ENCODE measurements at regions not wholly inside any gene's neighbourhood (a gene's known extent, or its start where the extent isn't known, plus 50 kb on each side); places are given as distances from the start of the nearest gene placed in this dataset.
"Not testable (repeated sequence)": the region's sequence is repeated elsewhere in the genome, so short reads cannot be mapped to it uniquely, and the experiment has no call there.

DNA sequence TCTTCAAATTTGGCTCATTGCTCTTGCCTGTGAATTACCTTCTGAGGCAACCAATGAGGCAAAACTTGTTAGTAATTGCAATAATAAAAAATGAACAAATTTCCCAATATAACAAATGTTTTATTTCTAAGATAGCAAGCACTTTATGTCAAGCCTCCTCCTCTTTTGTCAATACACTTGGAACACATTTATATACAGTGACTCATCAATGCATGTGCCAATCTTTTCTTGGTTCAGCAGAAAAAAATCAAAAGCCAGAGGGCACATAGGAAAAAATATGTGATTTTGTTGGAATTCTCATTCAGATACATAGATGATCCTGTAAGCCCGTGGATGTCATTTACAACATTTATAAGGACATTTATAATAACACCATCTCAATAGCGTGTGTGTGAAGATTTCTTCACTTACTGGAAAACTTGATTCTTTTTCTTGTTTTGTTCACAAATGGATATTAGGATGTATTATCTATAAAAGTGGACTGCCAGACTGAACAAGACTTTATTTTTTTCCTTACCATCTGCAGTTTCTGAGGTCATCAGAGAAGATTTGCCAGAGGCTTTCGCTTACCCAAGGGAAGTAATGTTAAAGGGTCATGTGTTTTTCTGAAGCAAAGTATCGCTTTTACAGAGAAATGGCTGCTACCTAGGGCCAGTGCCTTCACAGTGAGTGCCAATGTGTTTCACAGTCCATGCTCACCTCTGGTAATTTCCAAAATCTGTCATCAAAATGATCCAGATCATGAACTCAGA is 645.7 kb upstream of the PTBP2 start:
- H3K9me3 Mint-ChIP-seq = peaks cover 9 to 14% of the 10 kb centered on the region in 2 donors
- no peak overlapping the region for H3K27ac Mint-ChIP-seq
- ATAC-seq (no peak), DNase-seq (ENCODE audit: low spot score in 2 of 2) (no peak)
- peaks cover 0 to 5% of the 10 kb centered on the region in 2 donors for H3K36me3 Mint-ChIP-seq

DNA sequence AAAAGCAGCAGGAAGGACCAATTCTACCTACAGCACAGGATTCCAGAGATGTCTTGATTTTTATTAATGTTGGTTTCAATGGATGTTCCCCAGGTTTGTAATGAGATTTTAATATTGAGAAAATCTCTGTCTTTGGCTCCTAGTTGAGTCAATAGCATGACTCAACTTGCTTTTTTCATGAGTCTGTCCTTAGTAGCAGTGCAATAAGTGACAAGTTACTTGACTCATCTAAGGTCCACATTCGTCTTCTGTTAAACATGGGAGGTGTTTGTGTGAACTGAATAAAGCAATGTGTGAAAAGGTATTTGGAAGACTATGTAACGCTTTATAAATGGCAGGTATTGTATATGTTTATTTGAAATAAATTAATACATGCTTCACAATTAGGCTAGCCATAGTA is 645.0 kb upstream of the PTBP2 start:
- peaks cover 9 to 14% of the 10 kb centered on the region in 2 donors for H3K9me3 Mint-ChIP-seq
- DNase-seq (ENCODE audit: low spot score in 2 of 2) (no peak), ATAC-seq (no peak)
- peaks cover 0 to 5% of the 10 kb centered on the region in 2 donors for H3K36me3 Mint-ChIP-seq
- H3K27ac Mint-ChIP-seq = no peak overlapping the region

DNA sequence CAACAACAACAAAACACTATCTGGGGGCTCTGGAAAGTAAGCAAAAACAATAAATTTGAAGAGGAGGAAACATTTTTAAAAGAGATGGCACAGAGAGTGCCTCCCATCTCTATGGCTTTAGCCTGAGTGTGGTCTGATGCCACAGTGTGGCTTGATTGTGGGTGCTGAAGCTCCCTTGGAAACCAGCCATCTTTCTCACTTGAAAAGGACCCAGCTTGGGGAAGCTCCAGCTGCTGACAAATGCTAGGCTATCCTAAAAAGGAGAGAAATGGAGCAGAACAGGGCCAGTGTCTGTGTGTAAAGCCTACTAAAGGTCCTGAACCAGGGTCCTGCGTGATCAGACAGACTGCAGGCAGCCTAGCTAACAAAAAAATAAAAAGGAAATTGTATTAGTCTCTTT is 642.0 kb upstream of the PTBP2 start:
- H3K36me3 Mint-ChIP-seq = peaks cover 0 to 5% of the 10 kb centered on the region in 2 donors
- no peak for ATAC-seq
- H3K9me3 Mint-ChIP-seq = peaks cover 10 to 16% of the 10 kb centered on the region in 2 donors
- no peak for DNase-seq (ENCODE audit: low spot score in 2 of 2)
- no peak overlapping the region for H3K27ac Mint-ChIP-seq

DNA sequence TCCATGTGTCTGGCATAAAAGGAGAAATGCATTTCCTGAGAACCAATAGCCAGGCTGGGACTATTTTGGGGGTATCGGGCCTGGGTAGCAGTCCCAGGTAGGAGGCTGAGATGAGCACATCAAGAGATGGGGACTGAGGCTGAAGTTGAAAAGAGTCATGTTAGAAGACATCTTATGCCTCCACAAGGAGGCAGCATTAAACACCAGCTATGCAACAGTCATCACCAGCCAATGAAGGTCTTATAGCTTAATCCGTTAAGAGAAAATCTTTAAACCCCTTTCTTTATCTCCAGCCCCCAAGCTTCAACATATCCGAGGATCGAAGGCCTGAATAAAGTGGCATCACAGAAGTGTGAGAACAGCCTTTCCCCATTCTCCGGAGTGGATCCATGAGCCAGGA is 640.7 kb upstream of the PTBP2 start:
- Mint-ChIP-seq H3K36me3 (peaks cover 0 to 5% of the 10 kb centered on the region in 2 donors), H3K27ac (no peak overlapping the region), H3K9me3 (peaks cover 10 to 16% of the 10 kb centered on the region in 2 donors)
- no peak for DNase-seq (ENCODE audit: low spot score in 2 of 2)
- ATAC-seq = no peak

DNA sequence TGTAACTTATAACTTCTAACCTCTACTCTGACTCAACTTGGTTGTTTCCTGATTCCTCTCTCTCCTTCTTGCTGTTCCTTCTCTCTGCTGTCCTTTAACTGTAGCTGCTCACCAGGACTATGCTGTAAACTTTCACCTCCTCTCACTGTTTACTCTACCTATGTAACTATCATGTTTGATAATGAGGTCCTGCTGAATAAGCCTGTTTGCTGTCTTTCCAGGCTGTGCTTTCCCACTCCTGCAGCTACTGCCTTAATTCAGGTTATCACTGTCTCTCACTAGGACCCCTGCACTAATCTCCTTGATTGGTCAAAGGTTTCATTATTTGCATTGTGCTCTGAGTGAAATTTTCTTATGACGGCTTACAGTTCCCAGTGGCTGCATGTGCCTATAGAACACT is 633.9 kb upstream of the PTBP2 start:
- Mint-ChIP-seq H3K9me3 (peaks cover 0 to 10% of the 10 kb centered on the region in 2 donors), H3K27ac (no peak overlapping the region), H3K36me3 (no peaks in the 10 kb centered on the region)
- ATAC-seq (no peak), DNase-seq (ENCODE audit: low spot score in 2 of 2) (no peak)

DNA sequence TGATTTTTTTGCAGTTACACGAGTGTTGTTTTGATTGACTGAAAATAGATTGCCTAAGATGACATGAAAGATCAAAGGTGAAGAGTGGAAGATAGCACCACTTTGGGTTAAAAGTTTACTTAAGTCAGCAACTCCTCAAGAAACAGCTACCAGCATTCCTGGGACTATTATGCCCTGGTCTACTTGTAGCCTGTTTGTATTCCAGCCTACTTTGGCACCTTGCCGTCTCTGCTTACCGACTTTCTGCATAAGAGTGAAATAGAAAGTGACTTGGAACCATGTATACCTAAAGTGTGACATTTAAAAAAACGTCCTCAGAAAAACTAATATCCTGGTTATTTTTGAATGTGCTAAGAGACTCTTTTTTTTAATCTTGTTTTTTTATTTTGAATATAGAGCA is 631.5 kb upstream of the PTBP2 start:
- H3K36me3 Mint-ChIP-seq = no peaks in the 10 kb centered on the region
- H3K9me3 Mint-ChIP-seq = peaks cover 0 to 5% of the 10 kb centered on the region in 2 donors
- H3K27ac Mint-ChIP-seq = no peak overlapping the region
- DNase-seq (ENCODE audit: low spot score in 2 of 2) (no peak), ATAC-seq (no peak)

DNA sequence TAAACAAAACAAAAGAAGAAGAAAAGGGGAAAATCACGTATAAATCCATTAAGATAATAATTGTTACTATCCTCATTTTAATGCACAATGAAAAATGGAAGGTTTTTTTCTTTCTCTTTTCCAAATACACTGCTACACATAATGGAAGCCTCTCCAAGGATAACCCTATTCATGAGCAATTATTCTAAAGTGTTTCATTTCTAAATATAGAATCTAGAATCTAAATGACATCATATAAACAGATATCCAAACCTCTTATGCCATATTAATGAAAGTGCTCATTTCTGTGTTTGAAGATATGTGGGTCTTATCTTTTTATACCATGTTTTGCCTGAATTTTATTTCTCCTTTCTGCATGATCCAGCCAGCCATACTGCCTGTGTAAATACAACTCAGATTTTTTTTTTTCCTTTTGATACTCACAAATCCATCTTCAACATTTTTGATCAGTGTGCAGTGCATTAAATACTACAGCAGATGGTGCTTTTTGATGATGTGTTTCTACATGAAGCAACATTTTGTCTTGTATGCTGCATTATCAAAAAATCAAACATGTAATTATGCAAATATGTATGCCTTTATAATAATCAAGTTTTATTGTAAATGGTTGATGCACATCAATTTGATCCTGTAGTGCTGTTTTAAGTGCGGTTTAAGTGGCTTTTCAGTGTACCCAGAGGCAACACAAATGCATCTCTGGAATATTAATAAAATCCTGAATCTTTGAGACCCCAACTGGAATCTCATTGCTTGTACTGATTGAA is 625.6 kb upstream of the PTBP2 start:
- DNase-seq (ENCODE audit: low spot score in 2 of 2) (no peak), ATAC-seq (no peak)
- H3K36me3 Mint-ChIP-seq = no peaks in the 10 kb centered on the region
- no peak overlapping the region for H3K27ac Mint-ChIP-seq
- H3K9me3 Mint-ChIP-seq = peaks cover 12% of the 10 kb centered on the region in 2 donors

DNA sequence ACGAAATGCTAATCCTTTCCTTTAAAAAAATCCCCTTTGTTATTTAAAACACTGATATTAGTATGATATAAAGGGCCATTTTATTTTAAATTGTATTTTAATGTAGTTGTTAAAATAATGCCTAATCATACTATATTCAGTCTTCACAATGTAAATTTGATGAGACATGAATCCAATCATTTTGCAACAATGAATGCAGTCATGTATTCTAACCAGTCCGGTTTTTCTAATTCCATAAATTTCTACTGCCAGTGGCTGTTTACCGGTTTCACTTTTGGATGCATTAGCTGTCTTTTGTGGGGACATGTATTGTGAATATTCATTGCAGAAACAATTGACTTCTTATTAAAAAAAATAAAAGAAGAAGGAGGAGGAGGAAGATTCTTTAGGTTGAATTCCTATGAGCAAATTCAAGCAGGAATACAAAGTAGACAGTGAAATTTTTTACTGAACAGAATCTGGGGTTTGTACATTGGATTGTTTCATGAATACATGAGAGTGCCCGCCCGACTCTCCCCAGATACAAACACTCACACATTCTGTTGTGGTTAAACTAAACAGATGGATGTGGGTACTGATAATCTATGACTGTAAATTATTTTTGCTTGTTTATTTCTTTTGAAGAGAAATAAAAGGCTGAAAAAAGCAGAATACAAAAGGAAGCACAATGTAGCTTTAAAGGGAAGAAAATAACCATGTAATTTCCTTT is 624.8 kb upstream of the PTBP2 start:
- Mint-ChIP-seq H3K36me3 (no peaks in the 10 kb centered on the region), H3K9me3 (peaks cover 12 to 14% of the 10 kb centered on the region in 2 donors), H3K27ac (no peak overlapping the region)
- ATAC-seq = no peak
- no peak for DNase-seq (ENCODE audit: low spot score in 2 of 2)

DNA sequence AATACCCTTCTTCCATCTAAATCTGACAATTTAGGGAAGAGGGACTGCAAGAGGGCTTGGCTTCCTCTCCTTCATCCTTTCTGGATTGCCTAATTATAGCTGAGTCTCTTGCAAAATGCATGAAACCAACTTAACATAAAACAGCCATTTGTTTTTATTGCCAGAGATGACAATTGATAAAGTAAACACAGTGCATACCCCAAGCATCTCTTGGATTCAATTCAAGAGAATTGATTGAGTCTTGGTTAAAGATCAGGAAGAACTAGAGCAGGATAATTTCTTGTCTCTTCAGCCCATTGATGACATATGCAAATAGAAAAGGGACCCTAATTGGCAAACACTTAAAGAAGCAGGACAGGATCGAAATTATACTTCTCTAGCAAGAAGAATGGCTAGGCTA is 617.1 kb upstream of the PTBP2 start:
- no peak overlapping the region for H3K27ac Mint-ChIP-seq
- ATAC-seq (no peak), DNase-seq (ENCODE audit: low spot score in 2 of 2) (no peak)
- H3K36me3 Mint-ChIP-seq = no peaks in the 10 kb centered on the region
- peaks cover 4 to 11% of the 10 kb centered on the region in 2 donors for H3K9me3 Mint-ChIP-seq

DNA sequence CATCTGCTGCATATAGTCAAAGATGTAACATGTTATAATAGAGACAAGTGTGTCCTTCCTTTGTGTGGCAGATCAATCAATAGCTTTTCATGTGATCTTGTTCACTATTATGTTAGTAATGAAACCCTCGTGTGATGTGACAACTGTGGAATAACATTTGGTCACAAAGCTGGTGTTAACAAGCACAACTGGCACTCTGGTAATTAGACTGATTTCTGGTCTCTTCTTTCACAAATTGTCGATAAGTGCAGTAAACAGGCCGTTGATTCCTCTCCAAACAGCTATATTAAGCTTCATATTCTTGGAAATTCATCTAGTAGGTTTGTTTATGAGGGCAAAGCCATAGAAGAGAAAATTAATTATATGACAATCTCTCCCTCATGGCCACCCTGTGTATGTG is 616.7 kb upstream of the PTBP2 start:
- Mint-ChIP-seq H3K36me3 (no peaks in the 10 kb centered on the region), H3K9me3 (peaks cover 4 to 8% of the 10 kb centered on the region in 2 donors), H3K27ac (no peak overlapping the region)
- no peak for ATAC-seq
- DNase-seq (ENCODE audit: low spot score in 2 of 2) = no peak

DNA sequence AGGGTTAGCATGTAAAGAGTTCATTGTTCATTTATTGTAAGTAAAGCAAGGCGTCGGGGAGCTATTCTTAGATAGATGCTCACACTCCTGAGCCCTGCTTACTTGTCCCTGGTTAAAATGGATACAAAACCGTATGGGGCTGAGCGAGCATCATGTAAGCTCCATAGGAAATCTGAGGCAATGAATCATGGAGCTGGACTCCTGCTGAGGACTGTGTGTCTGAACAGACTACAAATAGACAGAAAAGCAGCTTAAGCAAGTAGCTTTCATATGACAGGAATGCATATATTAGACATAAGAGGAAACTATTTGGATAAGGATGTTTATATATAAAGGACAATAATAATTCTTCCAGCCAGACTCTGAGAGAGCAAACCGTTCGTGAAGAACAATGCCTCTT is 604.9 kb upstream of the PTBP2 start:
- no peaks in the 10 kb centered on the region for H3K36me3 Mint-ChIP-seq
- ATAC-seq (no peak), DNase-seq (ENCODE audit: low spot score in 2 of 2) (no peak)
- H3K27ac Mint-ChIP-seq = no peak overlapping the region
- peaks cover 0 to 10% of the 10 kb centered on the region in 2 donors for H3K9me3 Mint-ChIP-seq

DNA sequence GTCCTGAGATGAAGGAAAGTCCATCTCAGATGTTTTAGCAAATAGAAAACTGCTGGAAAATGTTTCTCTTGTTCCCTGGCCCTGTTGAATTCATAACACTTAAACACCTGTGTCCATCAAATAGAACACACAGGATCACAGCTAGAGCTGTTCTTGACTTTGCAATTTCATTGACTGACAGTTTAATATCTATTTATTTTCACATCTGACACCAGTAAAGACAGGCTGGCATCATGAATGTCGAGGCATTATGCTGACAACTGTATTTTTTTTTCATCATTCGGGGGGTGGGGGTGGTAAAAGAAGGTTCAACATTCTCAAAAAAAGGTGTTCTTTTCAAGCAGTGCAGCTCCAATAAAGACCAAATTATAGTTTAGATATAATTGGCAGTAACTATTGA is 591.2 kb upstream of the PTBP2 start:
- ATAC-seq (no peak), DNase-seq (ENCODE audit: low spot score in 2 of 2) (no peak)
- no peaks in the 10 kb centered on the region for H3K36me3 Mint-ChIP-seq
- peaks cover under 1% of the 10 kb centered on the region in 2 donors for H3K9me3 Mint-ChIP-seq
- H3K27ac Mint-ChIP-seq = no peak overlapping the region

DNA sequence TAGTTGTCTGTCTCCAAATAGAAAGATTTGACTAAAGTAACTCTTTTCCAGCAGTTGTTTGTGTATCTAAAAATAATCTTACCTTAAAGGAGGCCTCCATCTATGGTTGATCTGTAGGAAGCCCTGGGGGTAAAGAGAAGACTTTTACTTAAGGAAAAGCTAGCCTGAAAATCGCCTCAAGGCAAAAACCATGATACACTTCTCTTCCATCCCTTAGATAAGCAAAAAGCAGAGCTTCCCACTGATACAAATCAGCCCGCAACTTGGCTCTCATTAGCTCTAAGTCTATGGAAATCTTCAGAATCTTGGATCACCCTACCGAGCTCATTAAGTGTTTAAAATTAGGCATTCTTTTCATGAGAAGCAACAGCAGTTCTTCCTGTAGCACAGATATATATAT is 576.9 kb upstream of the PTBP2 start:
- peaks cover 0 to 5% of the 10 kb centered on the region in 2 donors for H3K36me3 Mint-ChIP-seq
- no peak overlapping the region for H3K27ac Mint-ChIP-seq
- ATAC-seq = no peak
- peaks cover 6 to 15% of the 10 kb centered on the region in 2 donors for H3K9me3 Mint-ChIP-seq
- DNase-seq (ENCODE audit: low spot score in 2 of 2) = no peak

DNA sequence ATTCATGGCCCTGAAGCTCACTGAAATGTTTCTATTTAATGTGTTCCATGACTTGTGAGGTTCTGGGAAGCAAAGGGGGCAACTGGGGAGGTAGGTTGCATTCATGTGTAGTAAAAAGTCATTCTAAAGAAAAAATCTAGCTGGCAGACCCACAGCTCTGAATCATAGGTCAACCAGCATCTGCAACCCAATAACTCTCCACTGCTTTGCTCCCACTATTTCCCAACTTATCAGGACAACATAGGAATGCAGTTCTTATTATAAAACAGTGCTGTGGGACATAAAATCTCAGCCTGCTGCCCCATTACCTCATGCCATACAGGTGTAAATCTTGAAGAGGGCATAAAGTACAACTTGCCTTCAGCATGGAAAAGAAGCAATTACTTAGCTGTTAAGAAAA is 576.1 kb upstream of the PTBP2 start:
- DNase-seq (ENCODE audit: low spot score in 2 of 2) = no peak
- no peak for ATAC-seq
- Mint-ChIP-seq H3K9me3 (peaks cover 10 to 15% of the 10 kb centered on the region in 2 donors), H3K27ac (no peak overlapping the region), H3K36me3 (peaks cover 0 to 5% of the 10 kb centered on the region in 2 donors)

DNA sequence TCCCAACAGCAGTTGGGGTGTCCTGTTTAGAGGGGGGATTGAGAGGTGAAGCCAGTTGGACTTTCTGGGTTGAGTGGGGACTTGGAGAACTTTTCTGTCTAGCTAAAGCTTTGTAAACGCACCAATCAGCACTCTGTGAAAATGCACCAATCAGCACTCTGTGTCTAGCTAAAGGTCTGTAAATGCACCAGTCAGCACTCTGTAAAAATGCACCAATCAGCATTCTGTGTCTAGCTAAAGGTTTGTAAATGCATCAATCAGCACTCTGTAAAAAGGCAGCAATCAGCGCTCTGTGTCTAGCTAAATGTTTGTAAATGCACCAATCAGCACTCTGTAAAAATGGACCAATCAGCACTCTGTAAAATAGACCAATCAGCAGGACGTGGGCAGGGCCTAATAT is 568.6 kb upstream of the PTBP2 start:
- not testable (repeated sequence) for DNase-seq (ENCODE audit: low spot score in 2 of 2); ATAC-seq; H3K36me3 Mint-ChIP-seq; H3K27ac Mint-ChIP-seq
- H3K9me3 Mint-ChIP-seq = peaks cover 10 to 13% of the 10 kb centered on the region in 2 donors

DNA sequence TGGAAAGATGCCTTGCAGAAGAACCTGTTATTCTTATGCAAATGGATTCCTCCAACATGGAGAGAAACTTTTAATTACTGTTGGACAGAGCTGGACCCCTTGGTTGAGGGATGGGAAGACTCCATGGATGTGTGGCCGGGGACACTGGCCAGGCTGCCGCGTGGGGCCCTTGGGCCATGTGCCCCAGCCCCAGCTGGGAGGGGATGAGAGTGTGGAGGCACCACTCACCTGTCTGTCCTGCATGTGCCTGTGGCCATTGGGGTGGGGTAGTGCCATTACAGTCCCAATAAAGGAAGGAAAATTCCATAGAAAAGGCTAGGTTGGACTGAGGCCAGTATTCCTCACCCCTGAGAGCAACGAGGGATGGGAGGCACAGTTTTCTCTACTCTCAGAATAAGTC is 564.5 kb upstream of the PTBP2 start:
- DNase-seq (ENCODE audit: low spot score in 2 of 2) = no peak
- ATAC-seq = no peak
- Mint-ChIP-seq H3K27ac (no peak overlapping the region), H3K9me3 (peaks cover 6 to 12% of the 10 kb centered on the region in 2 donors), H3K36me3 (peaks cover 5% of the 10 kb centered on the region in 2 donors)

DNA sequence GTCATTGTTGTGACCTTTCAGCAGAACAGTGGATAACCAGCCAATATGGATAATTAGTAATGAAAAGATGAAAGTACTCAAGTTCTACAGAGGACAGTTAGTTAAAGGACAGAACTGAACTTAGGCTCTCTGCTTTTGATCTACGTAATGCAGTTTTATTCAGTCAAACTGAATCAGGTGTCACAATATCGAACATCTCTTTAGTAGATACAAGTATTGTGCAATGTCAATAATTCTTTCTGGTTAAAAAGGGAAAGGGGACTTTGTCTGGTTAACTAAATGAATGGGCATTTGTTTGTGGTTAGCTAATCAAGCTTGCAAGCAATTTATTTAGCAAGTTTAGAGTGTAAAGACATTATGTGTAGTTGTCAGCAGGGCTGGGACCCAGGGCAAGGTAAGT is 562.2 kb upstream of the PTBP2 start:
- Mint-ChIP-seq H3K36me3 (peaks cover 5% of the 10 kb centered on the region in 2 donors), H3K9me3 (peaks cover 9 to 12% of the 10 kb centered on the region in 2 donors), H3K27ac (no peak overlapping the region)
- ATAC-seq = no peak
- no peak for DNase-seq (ENCODE audit: low spot score in 2 of 2)

Measured in activated naive CD4-positive, alpha-beta T cell treated with anti-CD3 and anti-CD28 coated beads, Interleukin-2, amount 50 U/mL, for 72 hours (primary cell).